GM18909 (cell line): ENCODE measurements at regions not wholly inside any gene's neighbourhood (a gene's known extent, or its start where the extent isn't known, plus 50 kb on each side); places are given as distances from the start of the nearest gene placed in this dataset.
A peak's percentile ranks its signal among the peaks of the same experiment; 100 is the strongest.

Source experiments
- ATAC-seq: cut with Tn5 transposase; IDR thresholded peaks from one replicate; pipeline ENCODE4 v1.9.1; 2021; ENCODE audit warnings: mild to moderate bottlenecking; ENCODE audit not compliant: unreplicated experiment, poor library complexity

DNA sequence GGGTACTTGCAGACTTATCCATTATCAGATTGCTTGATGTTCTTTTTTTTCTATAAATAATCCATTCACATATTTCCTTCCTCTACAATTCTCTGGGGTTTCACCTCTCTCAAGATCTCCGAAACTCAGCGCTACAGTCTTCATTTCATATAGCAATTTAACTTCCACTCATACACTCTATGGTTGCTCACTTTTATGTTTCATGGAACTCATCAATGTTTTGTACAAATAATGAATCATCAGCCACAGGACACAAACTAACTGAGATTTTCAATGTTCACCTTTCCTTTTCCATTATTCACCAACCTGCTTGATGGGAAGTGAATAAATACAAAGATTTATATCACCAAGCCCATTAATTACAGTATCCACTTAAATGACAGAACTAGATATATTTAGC is 534.7 kb downstream of the LRFN5 start:
- no peak for ATAC-seq

DNA sequence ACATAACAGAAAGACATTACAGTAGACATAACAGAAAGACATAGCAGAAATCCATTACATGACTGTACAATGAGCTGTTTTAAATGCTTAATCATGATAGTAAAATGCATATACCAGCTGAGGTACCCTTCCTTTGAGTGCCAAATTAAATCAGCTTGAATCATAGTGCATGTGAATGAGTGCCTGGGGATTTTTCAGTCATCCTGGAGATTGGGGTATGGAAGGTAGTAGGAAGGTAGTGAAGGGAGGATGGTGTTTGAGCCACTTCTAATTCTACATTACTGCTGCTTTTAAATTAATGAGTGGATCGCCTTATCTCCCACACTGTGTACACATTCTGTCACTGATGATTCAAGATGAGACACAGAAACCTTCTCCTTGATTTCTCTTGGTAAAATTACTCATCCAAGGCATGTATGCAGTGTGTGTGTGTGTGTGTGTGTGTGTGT is 534.2 kb downstream of the LRFN5 start:
- ATAC-seq, result no peak

DNA sequence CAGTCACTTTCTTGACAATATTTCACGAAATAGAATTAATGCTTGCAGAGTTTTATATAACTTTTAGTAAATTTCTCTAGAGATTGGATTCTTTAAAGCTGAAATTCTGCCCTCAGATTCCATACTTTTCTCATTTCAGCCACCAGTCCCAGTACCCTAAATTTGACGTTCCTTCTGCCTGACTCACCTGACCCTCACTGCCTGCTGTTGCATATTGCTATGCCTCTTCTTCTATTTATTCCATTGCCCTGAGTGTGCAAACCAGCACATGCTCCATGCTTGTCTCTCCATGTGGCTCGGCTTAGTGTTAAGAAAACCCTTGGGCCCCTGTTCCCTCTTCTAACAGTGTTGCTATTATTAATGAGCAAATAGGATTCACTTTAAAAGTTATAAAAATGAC is 533.3 kb downstream of the LRFN5 start:
- no peak for ATAC-seq

DNA sequence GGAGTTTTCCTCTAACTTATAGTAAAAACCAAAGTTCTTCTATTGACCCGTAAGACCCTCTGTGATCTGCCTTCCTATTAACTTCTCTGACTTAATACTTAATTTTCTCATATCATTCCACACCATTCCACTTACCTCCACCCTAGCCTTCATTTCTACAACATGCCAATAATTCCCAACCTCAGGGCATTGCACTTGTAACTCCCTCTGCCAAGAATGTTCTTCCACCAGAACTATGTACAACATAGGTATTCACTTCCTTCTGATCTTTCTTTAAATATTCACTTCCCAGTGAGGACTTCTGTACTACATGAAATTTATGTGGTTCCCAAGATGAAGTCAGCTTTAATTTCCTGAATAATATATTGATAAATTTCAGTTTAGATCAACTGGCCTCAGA is 531.7 kb downstream of the LRFN5 start:
- no peak for ATAC-seq

DNA sequence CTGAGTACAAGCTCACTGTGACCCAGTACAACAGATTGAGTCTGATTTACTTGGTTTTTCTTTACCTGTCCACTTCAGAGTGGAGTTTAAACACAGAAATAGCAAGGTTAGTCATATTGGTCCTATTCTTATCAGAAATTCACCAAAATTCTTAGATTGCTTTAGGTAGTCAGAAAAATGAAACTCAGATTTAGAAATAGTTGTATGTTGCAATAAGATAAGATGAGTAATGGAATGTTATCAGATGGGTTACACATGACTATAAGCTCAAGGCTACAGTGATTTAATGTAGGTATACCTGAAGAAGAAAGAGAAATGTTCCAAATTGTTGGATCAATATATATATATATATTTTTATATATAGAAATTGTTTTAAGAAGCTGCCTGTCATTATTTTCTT is 524.1 kb downstream of the LRFN5 start:
- ATAC-seq, result no peak

DNA sequence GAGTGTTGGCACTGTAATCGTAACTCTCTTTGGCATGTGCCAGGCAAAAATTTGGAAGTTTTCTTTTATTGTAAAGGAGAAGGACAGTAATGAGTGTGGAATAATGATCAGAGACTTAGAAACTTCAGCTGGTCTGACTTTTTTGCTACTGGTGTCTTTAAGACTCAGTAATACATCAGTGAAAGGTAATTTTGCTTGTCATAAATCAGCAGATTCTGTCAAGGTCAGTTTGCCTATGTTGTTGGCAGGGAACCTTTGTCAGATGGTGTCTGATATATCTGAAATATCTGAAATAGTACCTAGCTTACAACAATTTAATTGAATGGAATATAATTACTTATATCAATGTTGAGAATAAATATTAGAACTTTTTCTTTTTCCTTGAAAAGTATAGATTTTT is 516.9 kb downstream of the LRFN5 start:
- no peak for ATAC-seq

DNA sequence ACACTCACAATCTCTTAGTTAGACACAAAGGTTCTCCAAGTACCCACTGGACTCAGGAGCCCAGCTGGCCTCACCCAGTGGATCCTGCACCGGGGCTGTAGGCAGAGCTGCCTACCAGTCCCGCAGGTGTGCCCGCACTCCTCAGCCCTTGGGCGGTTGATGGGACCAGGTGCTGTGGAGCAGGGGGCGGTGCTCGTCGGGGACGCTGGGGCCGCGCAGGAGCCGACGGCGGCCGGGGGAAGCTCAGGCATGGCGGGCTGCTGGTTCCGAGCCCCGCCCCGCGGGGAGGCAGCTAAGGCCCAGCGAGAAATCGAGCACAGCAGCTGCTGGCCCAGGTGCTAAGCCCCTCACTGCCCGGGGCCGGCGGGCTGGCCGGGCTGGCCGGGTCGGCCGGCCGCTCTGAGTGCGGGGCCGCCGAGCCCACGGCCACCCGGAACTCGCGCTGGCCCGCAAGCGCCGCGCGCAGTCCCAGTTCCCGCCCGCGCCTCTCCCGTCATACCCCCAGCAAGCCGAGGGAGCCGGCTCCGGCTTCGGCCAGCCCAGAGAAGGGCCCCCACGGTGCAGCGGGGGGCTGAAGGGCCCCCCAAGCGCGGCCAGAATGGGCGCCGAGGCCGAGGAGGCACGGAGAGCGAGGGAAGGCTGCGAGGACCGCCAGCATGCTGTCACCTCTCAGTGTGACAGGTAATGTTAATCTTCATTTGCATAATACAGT is 506.8 kb downstream of the LRFN5 start:
- ATAC-seq, result no peak

DNA sequence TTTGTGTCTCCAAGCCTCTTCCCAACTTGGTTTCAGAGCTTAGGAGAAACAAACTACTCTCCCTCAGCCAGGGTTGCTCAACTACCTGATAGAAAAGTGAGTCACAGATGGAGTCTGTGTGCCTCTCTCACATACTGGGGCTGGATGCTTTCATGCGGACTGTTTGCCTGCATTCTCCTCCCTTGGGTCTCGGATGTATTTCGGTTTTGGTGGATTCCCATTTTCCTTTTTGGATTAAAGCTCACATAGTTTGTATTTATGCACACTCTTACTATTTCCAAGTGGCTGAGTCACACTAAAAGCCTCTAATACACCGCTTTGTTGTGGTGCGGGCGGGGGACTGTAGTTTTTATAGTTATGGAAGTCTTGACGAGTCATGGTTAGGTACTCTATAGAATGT is 505.4 kb downstream of the LRFN5 start:
- no peak for ATAC-seq

DNA sequence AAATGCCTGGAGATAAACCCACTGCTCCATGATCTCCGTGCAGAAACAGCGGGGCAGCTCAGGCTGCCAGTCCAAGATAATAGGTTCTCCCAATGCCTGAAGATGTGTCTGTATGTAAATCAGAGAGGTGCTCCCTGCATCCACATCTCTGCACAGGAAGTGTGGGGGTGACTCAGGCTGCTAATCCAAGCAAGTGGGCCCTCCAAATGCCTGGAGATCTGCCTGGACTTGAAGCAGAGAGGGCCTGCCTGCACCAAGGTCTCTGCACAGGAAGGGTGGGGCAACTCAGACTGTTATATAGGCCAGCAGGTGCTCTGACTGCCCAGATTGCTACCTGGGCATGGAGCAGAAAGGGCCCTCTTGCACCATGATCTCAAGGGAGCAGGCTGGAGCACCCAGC is 504.7 kb downstream of the LRFN5 start:
- no peak for ATAC-seq

DNA sequence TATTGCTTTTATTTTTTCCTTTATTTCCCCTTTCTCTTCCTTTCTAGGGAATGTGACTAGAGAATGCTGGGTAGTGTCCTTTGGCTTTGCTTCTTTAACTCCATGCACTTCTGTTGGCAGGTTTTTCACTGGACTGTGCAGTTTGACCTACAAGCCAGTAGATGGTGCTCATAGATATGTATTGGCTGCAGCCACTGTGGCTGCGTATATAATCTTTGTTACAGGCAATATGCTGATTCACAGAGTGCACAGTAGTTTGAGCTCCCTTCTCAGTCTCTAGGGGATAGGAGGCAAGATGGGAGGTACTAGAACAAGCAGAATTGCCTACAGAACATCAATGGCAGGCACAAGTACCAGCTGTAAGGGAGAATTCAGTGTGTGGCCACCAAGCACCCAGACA is 503.5 kb downstream of the LRFN5 start:
- ATAC-seq, result peak; percentile 85

DNA sequence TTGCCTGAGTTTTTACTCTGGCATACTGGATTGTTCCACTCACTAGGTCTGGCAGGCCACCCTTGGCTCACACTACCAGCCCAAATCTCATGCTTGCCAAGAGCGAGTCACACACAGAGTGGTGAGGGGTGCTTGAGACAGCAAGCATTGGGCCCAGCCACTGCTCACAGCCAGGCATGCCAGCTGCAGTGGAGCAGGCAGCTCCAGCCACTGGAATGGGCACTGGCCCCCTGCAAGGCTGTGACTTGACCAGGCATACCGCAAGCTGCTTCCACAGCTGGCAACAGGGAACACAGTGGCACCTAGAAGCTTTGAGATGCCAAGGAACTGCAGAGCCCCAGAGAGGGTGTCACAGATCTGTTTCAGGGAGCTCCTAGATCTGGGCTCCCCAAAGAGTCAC is 488.5 kb downstream of the LRFN5 start:
- ATAC-seq, result no peak

DNA sequence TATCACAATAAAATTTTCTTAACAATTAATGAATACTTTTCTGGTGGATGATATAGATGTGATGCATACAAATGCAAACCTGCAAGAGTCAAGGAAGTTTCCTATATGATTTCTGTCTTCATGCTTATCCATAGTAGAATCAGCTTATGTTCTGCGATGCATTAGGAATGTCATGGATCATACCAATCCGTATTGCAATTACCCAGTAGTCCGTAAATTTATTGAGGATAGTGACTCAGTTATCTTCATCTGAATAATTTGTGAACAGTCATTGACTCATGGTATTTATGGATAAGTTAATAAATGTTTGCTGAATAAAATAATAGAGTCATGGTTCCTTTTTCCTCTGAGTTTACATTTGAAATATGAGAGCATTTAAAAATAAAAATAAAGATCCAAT is 483.4 kb downstream of the LRFN5 start:
- no peak for ATAC-seq

DNA sequence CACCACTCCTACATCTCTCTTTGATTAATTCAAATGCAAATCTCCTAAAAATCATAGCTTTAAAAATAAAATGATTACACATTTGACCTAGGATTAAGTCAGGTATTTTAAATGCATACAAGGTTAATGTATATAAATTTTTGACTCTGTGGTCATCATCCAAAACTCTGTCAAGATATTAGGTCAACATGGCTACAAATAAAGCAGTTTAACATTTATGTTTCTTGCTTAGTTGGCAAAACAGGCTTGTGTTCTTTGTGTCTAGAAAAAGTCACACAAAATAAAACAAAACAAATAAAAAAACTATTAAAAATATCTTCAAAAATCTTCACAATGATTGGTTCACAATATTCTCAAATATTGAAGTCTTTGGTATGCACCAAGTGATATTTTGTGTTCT is 473.2 kb downstream of the LRFN5 start:
- no peak for ATAC-seq

DNA sequence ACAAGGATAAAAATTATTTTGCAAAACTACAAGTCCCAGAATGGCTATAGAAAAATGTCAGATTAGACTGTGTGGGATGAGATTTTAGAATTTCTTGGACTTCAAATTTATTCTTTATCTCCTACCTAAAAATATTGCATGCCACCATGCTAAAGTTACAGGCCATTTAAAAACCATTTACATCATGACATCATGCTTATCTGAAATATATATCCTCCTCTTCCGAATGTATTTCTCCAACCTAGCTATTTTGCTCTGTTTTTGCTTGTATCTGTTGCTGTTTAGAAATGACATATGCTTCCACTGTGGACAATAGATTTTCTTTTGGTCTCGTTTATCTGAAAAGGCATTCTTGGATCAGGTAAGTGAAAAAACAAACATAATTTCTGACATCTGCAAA is 471.7 kb downstream of the LRFN5 start:
- ATAC-seq, result no peak

DNA sequence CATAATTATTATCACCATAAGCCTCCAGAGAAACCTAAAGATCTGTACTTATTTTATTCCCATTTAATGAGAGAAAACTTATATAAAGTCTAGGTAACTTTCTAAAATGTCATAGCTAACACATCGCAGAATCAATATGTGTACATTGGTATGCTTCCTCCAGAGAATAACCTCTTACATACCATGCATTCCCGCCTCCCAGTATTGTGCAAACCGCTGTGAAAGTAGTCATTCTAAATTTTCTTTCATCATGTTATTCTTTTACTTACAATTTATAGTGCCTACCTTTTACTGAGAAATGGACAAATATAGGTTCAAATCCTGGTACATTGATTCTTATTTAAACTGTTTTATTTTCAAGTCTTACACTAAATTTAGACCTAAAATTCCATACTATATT is 463.4 kb downstream of the LRFN5 start:
- no peak for ATAC-seq

DNA sequence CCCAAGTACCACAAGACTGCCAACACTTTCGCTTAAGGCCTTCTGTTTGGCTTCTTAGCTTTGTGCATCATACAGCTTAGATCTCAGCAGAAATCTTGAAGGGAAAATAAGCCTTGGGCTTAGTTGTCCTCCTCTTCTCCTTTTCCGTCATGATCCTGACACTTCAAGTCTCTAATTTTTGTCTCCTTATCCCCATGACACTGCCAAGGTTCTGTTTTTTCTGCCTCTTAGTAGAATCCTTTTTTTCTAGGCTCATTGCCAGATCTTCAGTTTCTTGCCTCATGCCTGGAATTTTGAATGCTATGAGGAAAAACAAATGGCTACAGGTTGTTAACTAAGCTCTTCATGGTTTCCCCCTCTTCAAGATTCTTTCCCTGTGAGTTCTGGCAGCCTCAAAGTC is 450.4 kb downstream of the LRFN5 start:
- no peak for ATAC-seq

DNA sequence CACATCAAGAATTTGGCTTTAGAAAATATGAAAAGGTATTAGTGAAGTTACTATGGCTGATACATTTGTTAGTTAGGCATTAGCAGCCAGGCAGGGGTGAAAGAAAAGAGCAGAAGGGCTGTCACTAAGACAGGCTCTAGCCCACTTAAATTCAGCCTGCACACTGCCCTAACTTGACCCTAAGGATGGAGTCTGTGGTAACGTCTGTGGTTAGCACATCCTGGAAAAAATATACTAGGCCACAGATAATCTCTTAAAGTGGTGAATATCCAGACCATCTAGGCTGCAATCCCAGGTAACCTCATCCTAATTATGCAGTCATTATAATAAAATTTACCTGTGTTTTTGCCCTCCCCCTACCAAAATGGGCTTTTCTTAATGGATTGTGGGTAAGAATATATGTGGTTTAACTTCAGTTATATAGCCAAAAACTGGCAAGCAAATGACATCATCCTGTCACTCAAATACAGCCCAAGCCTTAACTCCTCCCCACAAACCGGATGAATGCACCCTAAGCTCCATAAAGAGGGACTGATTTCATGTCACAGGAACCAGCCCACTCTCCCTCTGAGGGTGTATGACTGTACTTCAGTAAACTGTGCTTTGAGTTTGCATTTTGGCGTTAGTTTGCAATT is 440.9 kb downstream of the LRFN5 start:
- no peak for ATAC-seq

DNA sequence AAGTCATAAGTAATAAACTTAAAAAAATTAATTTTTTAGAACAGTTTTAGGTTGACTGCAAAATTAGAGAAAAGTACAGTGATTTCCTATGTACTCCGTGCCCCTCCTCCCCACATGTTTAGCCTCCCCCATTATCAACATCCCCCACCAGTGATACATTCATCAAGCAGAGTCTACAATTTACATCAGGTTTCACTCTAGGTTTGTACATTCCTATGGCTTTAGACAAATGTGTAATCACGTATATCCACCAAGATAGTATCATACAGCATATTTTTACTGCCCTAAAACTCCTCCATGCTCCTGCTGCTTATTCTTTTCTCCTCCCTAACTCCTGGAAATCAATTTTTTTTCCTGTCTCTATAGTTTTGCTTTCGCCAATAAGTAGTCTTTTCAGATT is 438.7 kb downstream of the LRFN5 start:
- no peak for ATAC-seq

DNA sequence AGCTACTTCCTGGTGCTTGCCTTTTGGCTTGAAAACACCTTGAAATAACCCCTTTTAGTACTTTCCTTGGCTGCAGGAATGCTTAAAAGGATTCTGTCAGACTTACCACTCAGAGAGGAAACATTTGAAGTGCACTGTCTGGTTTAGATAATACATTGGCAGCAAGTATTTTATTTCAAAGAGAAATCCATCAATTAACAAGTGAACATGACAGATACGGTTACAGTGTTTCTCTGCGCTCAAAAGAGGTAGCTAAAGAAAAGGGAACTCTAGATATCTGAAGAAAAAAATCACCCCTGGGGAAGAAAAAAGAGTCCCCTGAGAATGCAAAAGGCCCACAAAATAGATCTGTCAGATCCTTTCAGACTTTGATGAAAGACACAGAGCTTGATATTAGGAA is 421.9 kb downstream of the LRFN5 start:
- ATAC-seq, result no peak

DNA sequence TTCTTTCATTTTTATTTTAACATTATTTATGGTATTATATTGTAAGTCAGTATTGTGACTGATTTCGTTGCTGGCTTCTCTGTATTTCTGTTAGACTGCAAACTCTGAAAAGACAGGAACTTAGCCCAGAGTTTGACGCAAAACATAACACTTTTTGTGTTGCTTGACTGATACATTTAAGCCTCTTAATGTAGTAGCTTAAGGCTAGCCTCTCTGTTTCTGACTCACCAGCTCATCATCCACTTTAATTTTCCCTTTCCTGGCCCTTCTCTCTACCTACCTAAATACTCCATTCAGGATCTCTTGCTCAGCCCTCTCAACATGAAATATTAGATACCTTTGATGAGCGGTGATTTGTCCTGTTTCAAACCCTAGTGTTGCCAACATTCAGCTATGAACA is 420.6 kb downstream of the LRFN5 start:
- no peak for ATAC-seq

DNA sequence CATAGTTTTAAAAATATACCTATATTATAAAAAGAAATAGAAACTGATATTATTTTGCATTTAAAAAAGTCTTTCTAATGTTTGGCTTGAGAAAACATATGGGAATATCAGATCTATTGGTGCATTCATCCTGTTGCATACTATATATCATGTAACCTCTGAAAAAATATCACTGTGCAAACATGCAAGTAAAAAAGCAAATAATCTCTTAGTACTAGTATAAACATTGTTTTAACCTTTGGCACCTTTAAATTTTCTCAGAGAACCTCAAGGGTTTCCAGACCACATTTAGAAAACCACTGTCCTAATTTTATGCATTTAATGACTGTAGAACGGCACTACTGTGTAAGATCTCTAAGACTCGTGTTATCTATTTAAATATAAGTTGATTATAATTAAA is 416.8 kb downstream of the LRFN5 start:
- ATAC-seq, result no peak

DNA sequence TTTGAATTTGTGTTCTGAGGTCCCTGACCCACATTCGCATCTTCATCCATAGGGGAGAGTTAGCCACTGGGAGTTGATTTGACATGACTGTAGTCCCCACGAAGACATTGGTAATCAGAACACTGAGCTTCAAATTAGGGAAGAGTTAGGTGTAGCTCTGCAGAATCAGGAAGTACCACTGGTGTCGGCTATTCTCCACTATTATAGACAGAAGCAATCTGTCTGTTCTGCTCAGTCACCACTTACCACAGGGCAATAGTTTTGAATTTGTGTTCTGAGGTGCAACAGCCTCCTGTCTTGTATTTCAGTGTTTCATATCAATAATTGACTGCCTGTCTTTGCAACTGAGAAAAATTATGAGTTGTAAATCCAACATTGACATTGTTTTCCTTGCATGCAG is 407.6 kb downstream of the LRFN5 start:
- no peak for ATAC-seq
